Hepatocyte (in vitro differentiated cells): ENCODE measurements at regions not wholly inside any gene's neighbourhood (a gene's known extent, or its start where the extent isn't known, plus 50 kb on each side); places are given as distances from the start of the nearest gene placed in this dataset.

ENCODE experiments used
- DNase-seq: peaks from one replicate; pipeline ENCODE4 v3.0.0-alpha.2; 2016; ENCODE audit warnings: low spot score
- H2AFZ ChIP-seq: fragments of 200-600 bp; sonication (generic); 2 replicates; pipeline ENCODE4 v1.6.0; 2016; ENCODE audit warnings: antibody characterized with exemption, mild to moderate bottlenecking
- H3K27ac ChIP-seq: fragments of 200-600 bp; sonication (generic); 2 replicates; pipeline ENCODE4 v1.5.1; 2016; ENCODE audit warnings: mild to moderate bottlenecking
- H3K27me3 ChIP-seq: fragments of 200-600 bp; sonication (generic); 2 replicates; pipeline ENCODE4 v1.6.1; 2016
- H3K36me3 ChIP-seq: fragments of 200-600 bp; sonication (generic); replicated peaks from 2 replicates; pipeline ENCODE4 v1.5.1; 2016; ENCODE audit warnings: low read depth; ENCODE audit not compliant: insufficient read depth
- H3K4me1 ChIP-seq: fragments of 200-600 bp; sonication (generic); 2 replicates; pipeline ENCODE4 v1.5.1; 2016; ENCODE audit warnings: mild to moderate bottlenecking, moderate library complexity; ENCODE audit not compliant: insufficient read depth
- H3K4me2 ChIP-seq: fragments of 200-600 bp; sonication (generic); 2 replicates; pipeline ENCODE4 v1.6.0; 2016
- H3K4me3 ChIP-seq: fragments of 200-600 bp; sonication (generic); 2 replicates; pipeline ENCODE4 v1.5.1; 2016; ENCODE audit warnings: mild to moderate bottlenecking
- H3K79me2 ChIP-seq: fragments of 200-600 bp; sonication (generic); 2 replicates; pipeline ENCODE4 v1.6.0; 2017; ENCODE audit warnings: mild to moderate bottlenecking
- H3K9me2 ChIP-seq: fragments of 200-600 bp; sonication (generic); replicated peaks from 2 replicates; pipeline ENCODE4 v1.6.0; 2017; ENCODE audit warnings: mild to moderate bottlenecking; ENCODE audit not compliant: insufficient read depth
- H3K9me3 ChIP-seq: fragments of 200-600 bp; sonication (generic); 2 replicates; pipeline ENCODE4 v1.5.1; 2016; ENCODE audit warnings: low read depth, mild to moderate bottlenecking
- H4K20me1 ChIP-seq: fragments of 200-600 bp; sonication (generic); 2 replicates; pipeline ENCODE4 v1.6.0; 2016; ENCODE audit warnings: mild to moderate bottlenecking; ENCODE audit not compliant: insufficient read depth, poor library complexity, severe bottlenecking
- EZH2 ChIP-seq: fragments of 200-600 bp; sonication (generic); IDR thresholded peaks from 2 replicates; pipeline ENCODE4 v1.6.1; 2016; ENCODE audit warnings: antibody characterized with exemption, mild to moderate bottlenecking, borderline replicate concordance
- EZH2phosphoT487 ChIP-seq: fragments of 200-600 bp; sonication (generic); IDR thresholded peaks from one replicate; pipeline ENCODE4 v1.6.1; 2018; ENCODE audit warnings: antibody characterized with exemption, mild to moderate bottlenecking, low read depth, moderate library complexity; ENCODE audit not compliant: unreplicated experiment, severe bottlenecking
- WGBS: methylation state at CpG from one replicate; pipeline ENCODE4 v1.1.6; 2016; ENCODE audit warnings: low lambda C conversion rate; ENCODE audit errors: missing lambda C conversion rate; 5-methylcytosine and 5-hydroxymethylcytosine counted together
- TF ChIP-seq, protein P1 (sequence below): fragments of 200-600 bp; sonication (generic); IDR thresholded peaks from 2 replicates; pipeline ENCODE4 v1.5.1; 2016; ENCODE audit warnings: antibody characterized with exemption, mild to moderate bottlenecking; ENCODE audit not compliant: poor library complexity

GRCh38 chr5:124342027-124342471 is 404.4 kb downstream of the ZNF608 start:
- H3K4me2 ChIP-seq, result peak overlapping the region; percentile 32
- no peaks in the 10 kb centered on the region for H3K27me3 ChIP-seq
- H3K4me3 ChIP-seq, result no peak overlapping the region
- WGBS, result 42% methylated on average over 1 of the region's 1 CpG
- H4K20me1 ChIP-seq, result no peaks in the 10 kb centered on the region
- H2AFZ ChIP-seq, result no peak overlapping the region
- peak overlapping the region; percentile 11 for H3K27ac ChIP-seq
- no peaks in the 10 kb centered on the region for H3K36me3 ChIP-seq
- no peaks in the 10 kb centered on the region for H3K79me2 ChIP-seq
- DNase-seq, result no peak
- H3K4me1 ChIP-seq, result peaks cover 16% of the 10 kb centered on the region
- H3K9me3 ChIP-seq, result no peaks in the 10 kb centered on the region
- TF ChIP-seq EZH2phosphoT487 (no peak), EZH2 (no peak)
- TF ChIP-seq, protein P1, sequence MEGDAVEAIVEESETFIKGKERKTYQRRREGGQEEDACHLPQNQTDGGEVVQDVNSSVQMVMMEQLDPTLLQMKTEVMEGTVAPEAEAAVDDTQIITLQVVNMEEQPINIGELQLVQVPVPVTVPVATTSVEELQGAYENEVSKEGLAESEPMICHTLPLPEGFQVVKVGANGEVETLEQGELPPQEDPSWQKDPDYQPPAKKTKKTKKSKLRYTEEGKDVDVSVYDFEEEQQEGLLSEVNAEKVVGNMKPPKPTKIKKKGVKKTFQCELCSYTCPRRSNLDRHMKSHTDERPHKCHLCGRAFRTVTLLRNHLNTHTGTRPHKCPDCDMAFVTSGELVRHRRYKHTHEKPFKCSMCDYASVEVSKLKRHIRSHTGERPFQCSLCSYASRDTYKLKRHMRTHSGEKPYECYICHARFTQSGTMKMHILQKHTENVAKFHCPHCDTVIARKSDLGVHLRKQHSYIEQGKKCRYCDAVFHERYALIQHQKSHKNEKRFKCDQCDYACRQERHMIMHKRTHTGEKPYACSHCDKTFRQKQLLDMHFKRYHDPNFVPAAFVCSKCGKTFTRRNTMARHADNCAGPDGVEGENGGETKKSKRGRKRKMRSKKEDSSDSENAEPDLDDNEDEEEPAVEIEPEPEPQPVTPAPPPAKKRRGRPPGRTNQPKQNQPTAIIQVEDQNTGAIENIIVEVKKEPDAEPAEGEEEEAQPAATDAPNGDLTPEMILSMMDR, result no peak
- H3K9me2 ChIP-seq, result no peaks in the 10 kb centered on the region

DNA sequence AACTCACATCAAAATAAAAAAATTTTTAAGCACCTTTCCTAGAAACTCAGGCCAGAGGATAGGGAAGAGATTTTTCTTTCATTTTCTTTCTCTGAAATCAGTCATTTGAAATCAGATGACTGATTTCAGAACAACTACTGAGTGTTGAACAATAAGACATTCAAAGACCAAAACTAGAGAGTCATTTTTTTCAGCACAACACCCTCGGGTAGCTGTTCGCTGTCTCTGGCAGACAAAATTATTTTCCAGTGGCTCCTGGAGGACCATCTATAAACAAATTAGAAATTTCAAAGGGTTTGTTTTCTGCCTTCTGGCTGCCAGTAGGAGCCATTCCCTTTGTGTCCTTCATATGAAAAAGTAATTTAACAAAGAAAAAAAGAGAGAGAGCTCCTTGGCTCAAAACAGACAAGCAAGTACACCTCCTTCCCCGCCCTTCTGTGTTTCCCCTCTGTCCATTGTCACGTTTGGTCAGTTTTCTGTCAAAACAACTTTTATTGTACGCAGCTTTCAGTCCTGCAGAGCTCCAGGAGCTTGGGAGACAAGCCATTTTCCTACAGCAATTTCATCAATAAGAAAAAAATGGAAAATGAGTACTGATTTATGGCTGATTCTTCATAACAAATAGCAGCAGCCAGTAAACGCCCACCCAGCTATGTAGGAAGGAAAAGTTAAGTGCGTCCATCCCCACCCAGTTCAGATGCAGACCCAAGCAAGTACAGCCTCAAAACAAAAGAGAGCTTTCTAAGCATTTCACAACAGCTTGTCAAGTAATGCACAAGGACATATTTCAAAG is 405.2 kb downstream of the ZNF608 start:
- Histone ChIP-seq H3K36me3 (no peaks in the 10 kb centered on the region), H3K4me1 (peaks cover 16% of the 10 kb centered on the region), H3K4me3 (no peak overlapping the region), H3K4me2 (peak overlapping the region; percentile 9), H3K79me2 (no peaks in the 10 kb centered on the region), H3K9me2 (no peaks in the 10 kb centered on the region), H3K27me3 (no peaks in the 10 kb centered on the region), H3K9me3 (no peaks in the 10 kb centered on the region), H2AFZ (no peak overlapping the region), H3K27ac (no peak overlapping the region), H4K20me1 (no peaks in the 10 kb centered on the region)
- no peak for DNase-seq
- TF ChIP-seq, protein P1, result no peak
- TF ChIP-seq EZH2phosphoT487 (no peak), EZH2 (no peak)
- WGBS, result 67% methylated on average over 7 of the region's 7 CpGs

DNA sequence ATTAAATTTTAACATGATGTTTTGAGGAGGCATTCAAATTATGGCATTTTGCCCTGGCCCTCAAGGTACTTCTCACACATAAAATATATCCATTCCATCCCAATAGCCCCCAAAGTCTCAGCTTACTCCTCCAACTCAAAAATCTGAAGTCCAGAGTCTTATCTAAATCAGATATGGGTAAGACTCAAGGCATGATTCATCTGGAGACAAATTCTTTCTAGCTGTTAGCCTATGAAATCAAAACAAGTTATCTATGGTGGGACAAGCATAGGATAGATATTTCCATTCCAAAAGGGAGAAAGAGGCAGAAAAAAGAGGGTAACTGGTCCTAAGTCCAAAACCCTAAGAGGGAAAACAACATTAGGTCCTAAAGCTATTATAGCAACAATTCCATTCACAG is 408.4 kb downstream of the ZNF608 start:
- Histone ChIP-seq H3K4me2 (no peak overlapping the region), H3K4me1 (peaks cover 16% of the 10 kb centered on the region), H4K20me1 (no peaks in the 10 kb centered on the region), H3K27me3 (no peaks in the 10 kb centered on the region), H3K79me2 (no peaks in the 10 kb centered on the region), H3K9me3 (no peaks in the 10 kb centered on the region), H3K27ac (no peak overlapping the region), H3K9me2 (no peaks in the 10 kb centered on the region), H2AFZ (no peak overlapping the region), H3K36me3 (no peaks in the 10 kb centered on the region), H3K4me3 (no peak overlapping the region)
- no peak for TF ChIP-seq EZH2
- TF ChIP-seq, protein P1, result no peak
- TF ChIP-seq EZH2phosphoT487, result no peak
- DNase-seq, result no peak
